Endothelial cell of umbilical vein (primary cell): ENCODE measurements at regions not wholly inside any gene's neighbourhood (a gene's known extent, or its start where the extent isn't known, plus 50 kb on each side); places are given as distances from the start of the nearest gene placed in this dataset.

Experiments
- BruUV-seq: library from RNA; stranded (reverse); fragments of 400-500 nt; replicated peaks from 2 replicates; lab custom pipeline; 2021; lab: Mats Ljungman, UMichigan
- CTCF ChIA-PET: fragments of 300-600, 350-600 bp; sonication (Branson Sonifier 250); formaldehyde crosslinking; loops from one replicate; lab custom pipeline; 2021; ENCODE audit warnings: antibody characterized with exemption, inconsistent platforms; lab: Charles Lee
- POLR2A ChIA-PET: fragments of 300-600, 350-600 bp; sonication (Branson Sonifier 250); formaldehyde crosslinking; loops from one replicate; lab custom pipeline; 2021; ENCODE audit warnings: antibody characterized with exemption, inconsistent platforms; lab: Charles Lee
- DNase-seq: peaks from one replicate; pipeline ENCODE4 v3.0.0-alpha.2; 2011; ENCODE audit warnings: low read depth, low spot score
- FAIRE-seq: peaks from 2 replicates; lab custom pipeline; 2011; peaks lifted over from hg19 to GRCh38; lab: Jason Lieb, UNC
- H2AFZ ChIP-seq: 2 replicates; pipeline ENCODE4 v1.6.0; 2012; ENCODE audit warnings: low read depth, low read length, control low read depth, inconsistent platforms
- H3K27ac ChIP-seq: 2 replicates; pipeline ENCODE4 v1.5.1; 2011; ENCODE audit warnings: low read depth, mild to moderate bottlenecking, control low read depth, low read length, moderate library complexity; ENCODE audit not compliant: insufficient read depth
- H3K27me3 ChIP-seq, 2 experiments: 2 replicates each; pipeline versions ENCODE4 v1.6.0 to v1.6.1; 2011; ENCODE audit warnings: low read length in 2 of 2, mixed read lengths in 1 of 2; ENCODE audit not compliant: control insufficient read depth in 2 of 2, insufficient read depth in 2 of 2
- H3K36me3 ChIP-seq, 2 experiments: 2 replicates in 1 of 2; 3 replicates in 1 of 2; pipeline ENCODE4 v1.5.1; 2011; ENCODE audit warnings: low read length in 2 of 2, mild to moderate bottlenecking in 1 of 2, moderate library complexity in 1 of 2; ENCODE audit not compliant: control insufficient read depth in 2 of 2, insufficient read depth in 2 of 2; ENCODE audit errors: extremely low read depth in 1 of 2
- H3K4me1 ChIP-seq: 3 replicates; pipeline ENCODE4 v1.5.1; 2011; ENCODE audit warnings: mild to moderate bottlenecking, low read length; ENCODE audit not compliant: control insufficient read depth, insufficient read depth; ENCODE audit errors: extremely low read depth
- H3K4me2 ChIP-seq: 2 replicates; pipeline ENCODE4 v1.6.1; 2011; ENCODE audit warnings: low read length, control low read depth, mixed read lengths; ENCODE audit not compliant: insufficient read depth
- H3K4me3 ChIP-seq, 3 experiments: fragments of 200-600 bp in 1 of 3; sonication (generic), shearing (Covaris generic) in 1 of 3; replicated peaks in 1 of 3; 2 replicates each; pipeline ENCODE4 v1.5.1; 2011 to 2016; ENCODE audit warnings: control low read depth in 3 of 3, low read length in 3 of 3, mild to moderate bottlenecking in 2 of 3, inconsistent platforms in 1 of 3, low read depth in 1 of 3, moderate library complexity in 1 of 3; ENCODE audit not compliant: insufficient read depth in 1 of 3
- H3K79me2 ChIP-seq: 2 replicates; pipeline ENCODE4 v1.6.0; 2012; ENCODE audit warnings: low read length, inconsistent platforms; ENCODE audit not compliant: control insufficient read depth, insufficient read depth
- H3K9ac ChIP-seq: replicated peaks from 2 replicates; pipeline ENCODE3; 2011; ENCODE audit warnings: low read length, control low read depth; ENCODE audit not compliant: insufficient read depth; ENCODE audit errors: extremely low read depth
- H3K9me1 ChIP-seq: replicated peaks from 3 replicates; pipeline ENCODE4 v1.6.0; 2011; ENCODE audit warnings: mild to moderate bottlenecking, low read length; ENCODE audit not compliant: control insufficient read depth, insufficient read depth; ENCODE audit errors: extremely low read depth
- H3K9me3 ChIP-seq: replicated peaks from 2 replicates; pipeline ENCODE4 v1.5.1; 2012; ENCODE audit warnings: low read length, inconsistent platforms; ENCODE audit not compliant: control insufficient read depth, insufficient read depth
- H4K20me1 ChIP-seq: replicated peaks from 2 replicates; pipeline ENCODE3; 2011; ENCODE audit warnings: mild to moderate bottlenecking, low read length; ENCODE audit not compliant: control insufficient read depth, insufficient read depth; ENCODE audit errors: extremely low read depth
- CTCF ChIP-seq, 2 donors: IDR thresholded peaks; 1 replicate in 1 of 2; 2 replicates in 1 of 2; pipeline ENCODE4 v1.5.1; 2011; ENCODE audit warnings: low read length in 2 of 2, mild to moderate bottlenecking in 2 of 2, moderate library complexity in 2 of 2, control low read depth in 1 of 2, inconsistent platforms in 1 of 2, low read depth in 1 of 2; ENCODE audit not compliant: insufficient read depth in 1 of 2; ENCODE audit errors: extremely low read depth in 1 of 2
- EZH2 ChIP-seq: IDR thresholded peaks from 2 replicates; pipeline ENCODE4 v1.6.1; 2012; ENCODE audit warnings: borderline replicate concordance, low read depth, mild to moderate bottlenecking, moderate library complexity, low read length, inconsistent platforms; ENCODE audit not compliant: severe bottlenecking
- FOS ChIP-seq: IDR thresholded peaks from 2 replicates; pipeline ENCODE4 v1.6.1; 2011; ENCODE audit warnings: mild to moderate bottlenecking, low read length, moderate library complexity, borderline replicate concordance; ENCODE audit not compliant: insufficient read depth
- GATA2 ChIP-seq: IDR thresholded peaks from 2 replicates; pipeline ENCODE4 v1.7.0; 2011; ENCODE audit warnings: low read depth, mild to moderate bottlenecking, moderate library complexity, mixed read lengths, low read length; ENCODE audit not compliant: insufficient read length, insufficient read depth
- JUN ChIP-seq: IDR thresholded peaks from 2 replicates; pipeline ENCODE4 v1.6.1; 2011; ENCODE audit warnings: borderline replicate concordance, low read depth; ENCODE audit not compliant: insufficient read length, insufficient read depth
- MAX ChIP-seq: IDR thresholded peaks from 2 replicates; pipeline ENCODE4 v1.6.1; 2011; ENCODE audit not compliant: insufficient read depth, insufficient read length
- MYC ChIP-seq: IDR thresholded peaks from one replicate; pipeline ENCODE4 v1.6.1; 2011; ENCODE audit warnings: mild to moderate bottlenecking, low read depth, low read length
- POLR2A ChIP-seq: IDR thresholded peaks from 2 replicates; pipeline ENCODE4 v1.6.1; 2012; ENCODE audit warnings: low read depth, mild to moderate bottlenecking, control low read depth, low read length
- POLR2AphosphoS5 ChIP-seq: IDR thresholded peaks from 2 replicates; pipeline ENCODE4 v1.6.1; 2012; ENCODE audit warnings: low read depth, mild to moderate bottlenecking, control low read depth, low read length, moderate library complexity; ENCODE audit not compliant: insufficient read depth
- dilution Hi-C: fragments of 300-500 bp; cut with MboI; formaldehyde crosslinking; loops from one replicate; pipeline ENCODE4 v1.15.0; 2019; ENCODE audit warnings: low sequenced_read_pairs; ENCODE audit not compliant: extremely low pct_ligation_motif_present
- intact Hi-C: fragments of 100-400 bp; cut with micrococcal nuclease; formaldehyde crosslinking; loops from one replicate; pipeline ENCODE4 v1.10.0; 2022

DNA sequence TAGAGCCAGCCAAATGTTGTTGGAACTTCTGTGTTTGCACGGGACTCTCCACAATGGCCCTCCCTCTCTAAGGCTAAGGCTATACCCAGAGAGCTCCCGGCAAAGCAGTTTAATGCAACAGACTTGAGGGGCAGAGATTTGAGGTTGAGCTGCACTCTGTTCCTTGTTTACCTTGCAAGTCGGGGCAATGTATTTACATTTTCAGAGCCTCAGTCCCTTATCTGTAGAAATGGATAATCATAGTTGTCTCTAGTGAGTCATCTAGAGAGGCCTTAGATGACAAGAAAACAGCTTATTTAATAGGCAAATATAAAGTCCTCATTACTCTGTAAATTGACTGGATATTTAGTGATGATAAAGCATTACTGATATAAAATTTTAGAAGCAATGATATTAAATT is 917.7 kb downstream of the MCTP2 start:
- no TSS peak for BruUV-seq

GRCh38 chr15:95149771-95150170 is 918.4 kb downstream of the MCTP2 start:
- FAIRE-seq = no peak

More for the DNA sequence above, 917.7 kb downstream of the MCTP2 start:
- ChIA-PET CTCF (no interaction called here), POLR2A (no interaction called here)
- intact Hi-C loops (no loop called here), dilution Hi-C loops (no loop called here)
- Histone ChIP-seq H3K9ac (no peak overlapping the region), H4K20me1 (no peaks in the 10 kb centered on the region), H3K4me1 (no peaks in the 10 kb centered on the region), H3K79me2 (no peaks in the 10 kb centered on the region), H3K9me3 (no peaks in the 10 kb centered on the region), H3K27ac (no peak overlapping the region), H3K4me3 (no peak overlapping the region), H3K27me3 (no peaks in the 10 kb centered on the region), H3K4me2 (no peak overlapping the region), H3K36me3 (no peaks in the 10 kb centered on the region), H3K9me1 (no peaks in the 10 kb centered on the region), H2AFZ (no peak overlapping the region)
- DNase-seq = no peak
- FAIRE-seq = no peak
- TF ChIP-seq JUN (no peak), POLR2A (no peak), POLR2AphosphoS5 (no peak)

More at GRCh38 chr15:95149771-95150170, 918.4 kb downstream of the MCTP2 start:
- no peak overlapping the region for H3K27ac ChIP-seq
- ChIA-PET CTCF (no interaction called here), POLR2A (no interaction called here)
- no peak overlapping the region for H3K4me3 ChIP-seq
- no peak overlapping the region for H3K4me2 ChIP-seq
- no peak for DNase-seq
- intact Hi-C loops (no loop called here), dilution Hi-C loops (no loop called here)
- H3K79me2 ChIP-seq = no peaks in the 10 kb centered on the region
- no peak overlapping the region for H2AFZ ChIP-seq
- no peaks in the 10 kb centered on the region for H3K4me1 ChIP-seq
- H3K9me1 ChIP-seq = no peaks in the 10 kb centered on the region
- no peaks in the 10 kb centered on the region for H3K9me3 ChIP-seq
- no TSS peak for BruUV-seq
- TF ChIP-seq FOS = no peak
- TF ChIP-seq POLR2A = no peak
- TF ChIP-seq CTCF (IDR thresholded peaks at IDR 0.05; ENCODE audit: extremely low read depth in 1 of 2, insufficient read depth in 1 of 2, low read depth in 1 of 2, low read length in 2 of 2) = no peak
- TF ChIP-seq JUN = no peak
- no peak for TF ChIP-seq GATA2
- no peak for TF ChIP-seq MYC
- no peak for TF ChIP-seq POLR2AphosphoS5
- no peak for TF ChIP-seq EZH2
- no peak for TF ChIP-seq MAX
- no peaks in the 10 kb centered on the region for H3K36me3 ChIP-seq
- H4K20me1 ChIP-seq = no peaks in the 10 kb centered on the region
- no peak overlapping the region for H3K9ac ChIP-seq
- H3K27me3 ChIP-seq = no peaks in the 10 kb centered on the region
